OCI-LY3 (cell line): ENCODE measurements at regions not wholly inside any gene's neighbourhood (a gene's known extent, or its start where the extent isn't known, plus 50 kb on each side); places are given as distances from the start of the nearest gene placed in this dataset.

Experiments used
- H2AFZ ChIP-seq: fragments of 200-600, 300-600 bp; shearing (Covaris generic); 2 replicates; pipeline ENCODE4 v1.6.0; 2014; ENCODE audit warnings: antibody characterized with exemption, low read depth, low read length
- H3K27ac ChIP-seq: fragments of 200-600, 300-600 bp; sonication (generic); 2 replicates; pipeline ENCODE4 v1.5.1; 2014; ENCODE audit warnings: mild to moderate bottlenecking, low read length, moderate library complexity, mixed read lengths
- H3K27me3 ChIP-seq: fragments of 200-600, 300-600 bp; sonication (generic); 2 replicates; pipeline ENCODE4 v1.6.1; 2014; ENCODE audit warnings: low read depth, low read length, mixed read lengths
- H3K36me3 ChIP-seq: fragments of 200-600, 300-600 bp; sonication (generic); replicated peaks from 2 replicates; pipeline ENCODE3; 2014; ENCODE audit warnings: low read depth, low read length, mixed read lengths
- H3K4me1 ChIP-seq: fragments of 300-600, 200-600 bp; sonication (generic); 2 replicates; pipeline ENCODE4 v1.6.1; 2014; ENCODE audit warnings: low read length, mixed read lengths
- H3K4me2 ChIP-seq: fragments of 200-600, 300-600 bp; sonication (generic); 2 replicates; pipeline ENCODE4 v1.6.1; 2014; ENCODE audit warnings: low read length, mixed read lengths
- H3K4me3 ChIP-seq: fragments of 300-600, 200-600 bp; sonication (generic); 2 replicates; pipeline ENCODE4 v1.5.1; 2014; ENCODE audit warnings: antibody characterized with exemption, mild to moderate bottlenecking, low read length, moderate library complexity
- H3K79me2 ChIP-seq: fragments of 300-600, 200-600 bp; shearing (Covaris generic); 2 replicates; pipeline ENCODE4 v1.6.1; 2014; ENCODE audit warnings: mild to moderate bottlenecking, low read length, mixed read lengths
- H3K9ac ChIP-seq: fragments of 300-600, 200-600 bp; shearing (Covaris generic); 2 replicates; pipeline ENCODE4 v1.6.0; 2014; ENCODE audit warnings: mild to moderate bottlenecking, low read length, moderate library complexity
- H3K9me3 ChIP-seq: fragments of 200-600, 300-600 bp; shearing (Covaris generic); 2 replicates; pipeline ENCODE4 v1.6.1; 2014; ENCODE audit warnings: low read length, mixed read lengths; ENCODE audit not compliant: insufficient read depth
- H4K20me1 ChIP-seq: fragments of 200-600, 300-600 bp; sonication (generic); 2 replicates; pipeline ENCODE4 v1.6.1; 2016; ENCODE audit warnings: low read length, mixed read lengths; ENCODE audit not compliant: insufficient read depth
- CTCF ChIP-seq: fragments of 200-600, 300-600 bp; sonication (generic); IDR thresholded peaks from 2 replicates; pipeline ENCODE4 v1.5.1; 2014; ENCODE audit warnings: antibody characterized with exemption, low read length, low read depth
- EZH2phosphoT487 ChIP-seq: fragments of 200-600 bp; shearing (Covaris generic); IDR thresholded peaks from 2 replicates; pipeline ENCODE4 v1.6.1; 2018; ENCODE audit warnings: antibody characterized with exemption, mixed run types, low read depth

- TF ChIP-seq CTCF (no peak), EZH2phosphoT487 (no peak)
Observed at GRCh38 chr15:93900476-93901400, 330.6 kb upstream of the MCTP2 start.

DNA sequence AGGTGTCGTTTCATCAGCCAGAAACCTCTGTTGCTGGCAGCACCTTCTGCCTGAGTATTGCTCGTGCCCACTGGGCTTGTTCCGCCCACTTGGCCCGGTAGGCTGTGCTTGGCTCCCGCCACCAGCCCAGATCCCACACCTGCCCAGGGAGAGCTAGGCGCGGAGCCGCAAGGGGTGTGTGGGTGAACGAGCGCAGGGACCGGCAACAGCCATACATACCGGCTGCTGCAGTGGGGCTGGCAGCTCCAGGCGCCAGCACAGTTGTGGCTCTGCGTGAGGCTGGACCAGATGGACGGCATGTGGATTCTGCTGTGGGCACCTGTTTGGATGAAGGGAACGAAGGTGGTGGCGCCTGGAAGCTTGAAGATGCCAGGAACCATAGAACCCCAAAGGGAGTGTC is 331.5 kb upstream of the MCTP2 start:
- H3K4me1 ChIP-seq = no peaks in the 10 kb centered on the region
- H4K20me1 ChIP-seq = no peaks in the 10 kb centered on the region
- H3K4me3 ChIP-seq = no peak overlapping the region
- no peak overlapping the region for H3K27ac ChIP-seq
- no peak overlapping the region for H3K4me2 ChIP-seq
- no peak overlapping the region for H3K9ac ChIP-seq
- H3K36me3 ChIP-seq = no peaks in the 10 kb centered on the region
- no peak for TF ChIP-seq EZH2phosphoT487
- TF ChIP-seq CTCF = no peak
- H3K27me3 ChIP-seq = 0 out of 2 replicates have a peak, but pooled peaks cover 5% of the 10 kb centered on the region
- H3K79me2 ChIP-seq = no peaks in the 10 kb centered on the region
- H3K9me3 ChIP-seq = no peaks in the 10 kb centered on the region
- no peak overlapping the region for H2AFZ ChIP-seq

More at GRCh38 chr15:93900476-93901400, 330.6 kb upstream of the MCTP2 start:
- no peaks in the 10 kb centered on the region for H3K4me1 ChIP-seq
- H3K9me3 ChIP-seq = no peaks in the 10 kb centered on the region
- H3K36me3 ChIP-seq = no peaks in the 10 kb centered on the region
- H3K4me3 ChIP-seq = no peak overlapping the region
- 0 out of 2 replicates have a peak, but pooled peaks cover 5% of the 10 kb centered on the region for H3K27me3 ChIP-seq
- H3K4me2 ChIP-seq = no peak overlapping the region
- no peak overlapping the region for H2AFZ ChIP-seq
- no peaks in the 10 kb centered on the region for H4K20me1 ChIP-seq
- no peaks in the 10 kb centered on the region for H3K79me2 ChIP-seq
- no peak overlapping the region for H3K9ac ChIP-seq
- H3K27ac ChIP-seq = no peak overlapping the region

DNA sequence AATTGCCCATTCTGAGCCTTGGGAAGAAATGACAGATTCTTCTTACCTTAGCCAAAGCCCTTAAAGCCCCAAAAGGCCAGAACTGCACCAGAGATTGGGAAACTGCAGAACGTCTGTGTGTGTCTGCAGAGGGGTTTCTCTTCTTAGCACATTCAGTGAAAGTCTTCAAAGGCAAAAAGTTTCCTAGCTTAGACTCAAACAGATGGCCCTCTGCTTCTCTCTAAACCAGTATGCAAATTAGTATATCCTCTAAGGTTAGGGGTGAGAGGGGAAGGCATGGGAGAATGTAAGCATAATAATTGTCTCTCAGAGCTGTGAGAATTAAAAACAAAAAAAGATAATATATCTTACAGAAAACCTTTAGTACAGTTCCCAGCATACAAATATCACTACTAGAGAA is 334.0 kb upstream of the MCTP2 start:
- TF ChIP-seq EZH2phosphoT487 (no peak), CTCF (no peak)
- H3K9me3 ChIP-seq = no peaks in the 10 kb centered on the region
- H3K27ac ChIP-seq = no peak overlapping the region
- no peaks in the 10 kb centered on the region for H3K4me1 ChIP-seq
- no peak overlapping the region for H3K4me3 ChIP-seq
- no peaks in the 10 kb centered on the region for H3K79me2 ChIP-seq
- H3K27me3 ChIP-seq = no peaks in the 10 kb centered on the region
- no peaks in the 10 kb centered on the region for H4K20me1 ChIP-seq
- H3K36me3 ChIP-seq = no peaks in the 10 kb centered on the region
- H3K4me2 ChIP-seq = no peak overlapping the region
- H3K9ac ChIP-seq = no peak overlapping the region
- H2AFZ ChIP-seq = no peak overlapping the region

DNA sequence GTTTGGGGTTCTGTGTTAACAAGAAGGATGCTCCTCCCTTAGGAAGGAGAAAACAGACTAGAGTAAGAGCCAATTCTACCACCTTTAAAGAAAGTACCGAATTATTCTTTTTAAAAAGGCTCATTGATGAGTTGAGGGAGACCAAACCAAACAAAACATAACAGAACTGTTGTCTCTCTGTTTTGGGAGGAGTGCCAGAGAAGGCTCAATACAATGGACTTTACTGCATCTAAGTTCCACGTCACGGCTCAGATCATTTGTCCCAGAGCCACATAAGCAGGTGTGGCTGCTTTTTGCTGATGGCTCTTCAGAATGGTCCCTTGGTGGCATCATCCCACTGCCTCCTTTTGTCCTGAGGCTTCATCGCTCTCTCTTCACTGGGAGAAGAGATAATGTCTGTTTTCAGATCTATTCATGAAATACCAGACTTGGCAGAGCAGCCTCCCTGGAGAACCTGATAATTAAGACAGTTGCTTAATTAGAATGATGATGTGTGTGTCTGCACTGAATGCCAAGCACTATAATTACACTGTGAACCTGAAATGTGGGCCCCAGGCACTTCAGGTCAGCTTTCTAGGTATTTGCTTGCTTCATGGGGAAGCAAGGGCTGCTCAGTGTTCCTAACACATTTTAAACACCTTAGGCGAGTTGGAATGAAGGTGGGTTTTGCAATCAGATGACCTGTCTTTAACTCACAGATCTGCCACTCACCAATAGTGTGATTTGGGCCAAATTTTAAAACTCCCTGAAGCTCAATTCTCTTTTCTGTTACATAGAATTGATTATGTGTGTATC is 335.2 kb upstream of the MCTP2 start:
- H3K4me2 ChIP-seq = no peak overlapping the region
- no peaks in the 10 kb centered on the region for H3K79me2 ChIP-seq
- no peaks in the 10 kb centered on the region for H4K20me1 ChIP-seq
- no peak overlapping the region for H3K4me3 ChIP-seq
- no peaks in the 10 kb centered on the region for H3K36me3 ChIP-seq
- H3K9ac ChIP-seq = no peak overlapping the region
- TF ChIP-seq CTCF (no peak), EZH2phosphoT487 (no peak)
- H3K4me1 ChIP-seq = no peaks in the 10 kb centered on the region
- no peaks in the 10 kb centered on the region for H3K9me3 ChIP-seq
- no peak overlapping the region for H3K27ac ChIP-seq
- H2AFZ ChIP-seq = no peak overlapping the region
- no peaks in the 10 kb centered on the region for H3K27me3 ChIP-seq
